Upper lobe of right lung (tissue), 1 donor: ENCODE measurements at regions not wholly inside any gene's neighbourhood (a gene's known extent, or its start where the extent isn't known, plus 50 kb on each side); places are given as distances from the start of the nearest gene placed in this dataset.
"Not testable (repeated sequence)": the region's sequence is repeated elsewhere in the genome, so short reads cannot be mapped to it uniquely, and the experiment has no call there.

Experiments
- ATAC-seq: fragments of 200-7000 bp; cut with Tn5 transposase; one replicate; pipeline ENCODE4 v1.9.1; 2020; ENCODE audit warnings: mild to moderate bottlenecking, moderate library complexity
- DNase-seq: peaks from one replicate; pipeline ENCODE4 v3.0.0-alpha.2; 2020
- H3K27ac ChIP-seq: fragments of 200-600 bp; one replicate; pipeline ENCODE4 v1.8.0; 2022
- H3K27me3 ChIP-seq: fragments of 200-600 bp; one replicate; pipeline ENCODE4 v1.8.0; 2022; ENCODE audit warnings: mild to moderate bottlenecking
- H3K36me3 ChIP-seq: fragments of 200-600 bp; one replicate; pipeline ENCODE4 v1.8.0; 2022
- H3K4me1 ChIP-seq: fragments of 200-600 bp; one replicate; pipeline ENCODE4 v1.8.0; 2022
- H3K4me3 ChIP-seq: fragments of 200-600 bp; one replicate; pipeline ENCODE4 v1.8.0; 2022; ENCODE audit warnings: mild to moderate bottlenecking
- H3K9me3 ChIP-seq: fragments of 200-600 bp; one replicate; pipeline ENCODE4 v1.8.0; 2022
- CTCF ChIP-seq: fragments of 200-600 bp; IDR thresholded peaks from one replicate; pipeline ENCODE4 v1.8.0; 2022; ENCODE audit warnings: antibody characterized with exemption
- intact Hi-C: fragments of 100-400 bp; cut with DNase I; formaldehyde crosslinking; loops from one replicate; pipeline ENCODE4 v1.11.0; 2022
- donor health status: DM: no; HTN: yes; CAD: no; lungs with severe emphysema.

DNA sequence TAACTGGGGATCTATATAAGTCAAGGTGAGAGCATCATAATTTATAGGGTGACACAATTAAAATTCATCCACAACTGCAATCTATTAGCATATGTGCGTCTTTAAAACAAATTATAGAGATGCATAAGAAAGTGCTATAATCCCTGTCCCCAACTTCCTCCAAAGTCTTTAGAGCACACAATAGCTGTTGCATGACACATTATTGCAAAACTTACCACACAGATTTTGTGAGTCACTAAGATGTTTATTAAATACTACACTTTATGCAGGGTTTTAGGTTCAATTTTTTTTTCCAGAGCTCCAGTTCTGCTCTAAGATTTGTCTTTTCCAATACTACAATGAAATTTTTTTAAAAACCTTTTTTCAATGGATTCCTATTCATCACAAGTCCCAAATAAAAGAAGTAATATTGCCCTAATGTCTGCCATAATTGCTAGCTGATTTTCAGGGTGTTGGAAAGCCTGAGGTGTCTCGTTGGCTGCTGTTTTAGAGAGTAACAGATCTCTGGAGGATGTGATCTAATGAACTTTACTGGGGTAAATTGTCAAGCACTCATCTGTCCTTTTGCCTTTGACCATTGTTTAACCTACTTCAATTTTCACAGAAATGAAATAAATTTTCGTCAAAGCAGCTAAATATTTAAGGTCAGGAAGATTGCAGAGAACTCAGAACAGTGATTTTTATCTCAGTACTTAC lies 250.5 kb upstream of the NETO1 start:
- no peak for TF ChIP-seq CTCF
- ATAC-seq: no peak
- H3K9me3 ChIP-seq: no peaks in the 10 kb centered on the region
- no peak overlapping the region for H3K27ac ChIP-seq
- H3K4me1 ChIP-seq: no peaks in the 10 kb centered on the region
- H3K4me3 ChIP-seq: no peak overlapping the region
- H3K27me3 ChIP-seq: no peaks in the 10 kb centered on the region
- no peaks in the 10 kb centered on the region for H3K36me3 ChIP-seq
- intact Hi-C loops: no loop called here
- no peak for DNase-seq

- no peak for TF ChIP-seq CTCF
- H3K9me3 ChIP-seq: no peaks in the 10 kb centered on the region
- H3K27me3 ChIP-seq: no peaks in the 10 kb centered on the region
- intact Hi-C loops: no loop called here
- H3K4me3 ChIP-seq: no peak overlapping the region
- H3K27ac ChIP-seq: no peak overlapping the region
- no peak for ATAC-seq
- no peak for DNase-seq
- H3K4me1 ChIP-seq: no peaks in the 10 kb centered on the region
- H3K36me3 ChIP-seq: no peaks in the 10 kb centered on the region
These were observed 242.5 kb upstream of the NETO1 start for GRCh38 chr18:73110307-73110706.

- no peak for TF ChIP-seq CTCF
- Histone ChIP-seq H3K4me1 (no peaks in the 10 kb centered on the region), H3K36me3 (no peaks in the 10 kb centered on the region), H3K9me3 (no peaks in the 10 kb centered on the region), H3K27ac (no peak overlapping the region), H3K4me3 (no peak overlapping the region), H3K27me3 (no peaks in the 10 kb centered on the region)
- DNase-seq (no peak), ATAC-seq (no peak)
- intact Hi-C loops: no loop called here
These were observed 234.2 kb upstream of the NETO1 start for GRCh38 chr18:73101977-73102376.

DNA sequence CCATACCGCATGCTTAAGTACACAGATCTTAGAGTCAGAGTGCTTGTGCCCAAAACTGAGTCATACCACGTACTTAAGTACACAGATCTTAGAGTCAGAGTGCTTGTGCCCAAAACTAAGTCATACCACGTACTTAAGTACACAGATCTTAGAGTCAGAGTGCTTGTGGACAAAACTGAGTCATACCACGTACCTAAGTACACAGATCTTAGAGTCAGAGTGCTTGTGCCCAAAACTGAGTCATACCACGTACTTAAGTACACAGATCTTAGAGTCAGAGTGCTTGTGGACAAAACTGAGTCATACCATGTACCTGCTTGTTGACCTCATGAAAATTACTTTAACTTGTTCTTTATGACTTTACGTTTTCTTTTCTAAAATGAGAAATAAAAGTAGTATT lies 233.7 kb upstream of the NETO1 start:
- H3K27ac ChIP-seq, H3K36me3 ChIP-seq, H3K4me1 ChIP-seq, DNase-seq, H3K4me3 ChIP-seq, ATAC-seq, H3K9me3 ChIP-seq, H3K27me3 ChIP-seq, intact Hi-C loops: not testable (repeated sequence)

DNA sequence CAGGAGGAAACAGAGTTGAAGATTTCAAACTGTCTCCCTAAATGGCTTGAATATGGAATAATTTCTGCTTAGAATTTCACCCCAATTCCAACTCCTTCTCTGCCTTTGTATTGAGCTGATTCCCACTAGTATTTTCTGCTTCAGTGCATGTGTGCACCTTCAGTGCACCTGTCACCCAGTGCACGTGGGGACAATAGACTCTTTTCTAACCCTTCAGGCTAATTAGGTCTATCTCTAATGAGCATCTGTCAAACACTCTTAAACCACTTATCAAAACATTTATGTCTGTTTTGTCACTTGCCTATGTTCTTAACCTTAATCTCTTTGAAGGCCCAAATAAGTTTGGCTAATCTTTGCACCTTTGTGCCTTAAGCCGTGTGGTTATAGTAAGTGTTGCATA lies 232.0 kb upstream of the NETO1 start:
- Histone ChIP-seq H3K27me3 (no peaks in the 10 kb centered on the region), H3K4me3 (no peak overlapping the region), H3K9me3 (no peaks in the 10 kb centered on the region), H3K4me1 (no peaks in the 10 kb centered on the region), H3K36me3 (no peaks in the 10 kb centered on the region), H3K27ac (no peak overlapping the region)
- no peak for TF ChIP-seq CTCF
- DNase-seq (no peak), ATAC-seq (no peak)
- intact Hi-C loops: no loop called here

DNA sequence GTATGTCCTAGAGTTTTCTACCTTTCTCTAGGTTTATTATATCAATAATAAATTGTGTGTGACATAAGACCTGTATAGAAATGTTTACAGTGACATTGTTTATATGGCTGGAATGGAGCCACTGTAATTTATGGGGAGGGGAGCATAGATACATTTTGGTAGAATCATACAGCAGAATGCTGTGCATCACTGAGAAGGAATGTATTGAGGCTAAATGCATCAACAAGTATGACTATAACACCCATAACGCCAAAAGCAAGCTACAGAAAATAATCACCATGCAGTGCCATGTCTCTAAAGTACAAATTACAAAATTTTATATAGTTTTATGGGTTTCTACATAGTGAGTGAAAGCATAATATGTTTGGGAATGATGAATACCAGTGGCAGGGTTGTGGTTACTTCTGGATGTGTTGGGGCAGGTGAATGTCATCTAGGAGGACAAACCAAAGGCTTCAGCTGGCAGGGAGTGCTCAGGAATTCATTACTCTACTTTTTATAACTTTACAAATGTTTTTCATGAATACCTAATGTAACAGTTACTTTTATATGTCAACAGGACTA lies 226.0 kb upstream of the NETO1 start:
- H3K9me3 ChIP-seq: no peaks in the 10 kb centered on the region
- ATAC-seq (no peak), DNase-seq (no peak)
- H3K4me1 ChIP-seq: no peaks in the 10 kb centered on the region
- no peaks in the 10 kb centered on the region for H3K27me3 ChIP-seq
- TF ChIP-seq CTCF: no peak
- intact Hi-C loops: no loop called here
- no peaks in the 10 kb centered on the region for H3K36me3 ChIP-seq
- H3K4me3 ChIP-seq: no peak overlapping the region
- H3K27ac ChIP-seq: no peak overlapping the region
